Keratinocyte (primary cell): ENCODE measurements at regions not wholly inside any gene's neighbourhood (a gene's known extent, or its start where the extent isn't known, plus 50 kb on each side); places are given as distances from the start of the nearest gene placed in this dataset.

Experiments used
- CTCF ChIP-seq, 3 experiments: IDR thresholded peaks in 1 of 3; conservative IDR thresholded peaks in 1 of 3; optimal IDR thresholded peaks in 1 of 3; 2 replicates in 2 of 3; 3 replicates in 1 of 3; pipeline versions ENCODE3 to v1.5.1; 2011; ENCODE audit warnings: low read length in 3 of 3, mild to moderate bottlenecking in 3 of 3, moderate library complexity in 2 of 3, control low read depth in 1 of 3, inconsistent platforms in 1 of 3; ENCODE audit not compliant: insufficient read depth in 2 of 3; ENCODE audit errors: extremely low read depth in 1 of 3
- EZH2 ChIP-seq: IDR thresholded peaks from one replicate; pipeline ENCODE4 v1.6.1; 2012; ENCODE audit warnings: inconsistent platforms, mild to moderate bottlenecking, low read length, moderate library complexity

GRCh38 chr5:51495672-51496071 is 112.4 kb downstream of the ISL1 start:
- TF ChIP-seq EZH2 (no peak), CTCF (optimal IDR thresholded peaks at IDR 0.05 in 1 of 3, IDR thresholded peaks at IDR 0.05 in 1 of 3, conservative IDR thresholded peaks at IDR 0.05 in 1 of 3; ENCODE audit: extremely low read depth in 1 of 3, insufficient read depth in 2 of 3, low read length in 3 of 3) (no peak)
